GM23248 (cell line): ENCODE measurements at regions not wholly inside any gene's neighbourhood (a gene's known extent, or its start where the extent isn't known, plus 50 kb on each side); places are given as distances from the start of the nearest gene placed in this dataset.

Experiments
- EZH2 ChIP-seq: fragments of 200-600 bp; sonication (generic); IDR thresholded peaks from 2 replicates; pipeline ENCODE4 v1.6.1; 2018; ENCODE audit warnings: antibody characterized with exemption, mild to moderate bottlenecking; ENCODE audit not compliant: insufficient read depth, poor library complexity, severe bottlenecking
- EZH2phosphoT487 ChIP-seq: fragments of 200-600 bp; sonication (generic); IDR thresholded peaks from 2 replicates; pipeline ENCODE4 v1.6.1; 2018; ENCODE audit warnings: antibody characterized with exemption, moderate library complexity, mild to moderate bottlenecking, low read depth; ENCODE audit not compliant: insufficient read depth

GRCh38 chr1:70666381-70667140 lies 255.5 kb downstream of the CTH start:
- TF ChIP-seq EZH2 (no peak), EZH2phosphoT487 (no peak)
